ENCODE measurements at regions not wholly inside any gene's neighbourhood (a gene's known extent, or its start where the extent isn't known, plus 50 kb on each side); places are given as distances from the start of the nearest gene placed in this dataset.

GRCh38 chr11:37595845-37596244 lies 997.8 kb upstream of the RAG2 start:
- Histone ChIP-seq H3K27ac (no peak overlapping the region), H3K27me3 (replicated peaks; ENCODE audit: insufficient read depth) (no peaks in the 10 kb centered on the region), H3K4me3 (no peak overlapping the region), H3K9me3 (no peaks in the 10 kb centered on the region), H3K36me3 (no peaks in the 10 kb centered on the region), H3K4me1 (replicated peaks) (no peaks in the 10 kb centered on the region)
- no peak for TF ChIP-seq POLR2A (IDR thresholded peaks at IDR 0.05)
- no peak for TF ChIP-seq CTCF (IDR thresholded peaks at IDR 0.05)
- no peak for TF ChIP-seq POLR2AphosphoS5 (IDR thresholded peaks at IDR 0.05)
- WGBS, result 44% methylated on average over 1 of the region's 1 CpG
- no peak for DNase-seq (ENCODE audit: low spot score)
- intact Hi-C loops (cut with DNase I), result no loop called here

DNA sequence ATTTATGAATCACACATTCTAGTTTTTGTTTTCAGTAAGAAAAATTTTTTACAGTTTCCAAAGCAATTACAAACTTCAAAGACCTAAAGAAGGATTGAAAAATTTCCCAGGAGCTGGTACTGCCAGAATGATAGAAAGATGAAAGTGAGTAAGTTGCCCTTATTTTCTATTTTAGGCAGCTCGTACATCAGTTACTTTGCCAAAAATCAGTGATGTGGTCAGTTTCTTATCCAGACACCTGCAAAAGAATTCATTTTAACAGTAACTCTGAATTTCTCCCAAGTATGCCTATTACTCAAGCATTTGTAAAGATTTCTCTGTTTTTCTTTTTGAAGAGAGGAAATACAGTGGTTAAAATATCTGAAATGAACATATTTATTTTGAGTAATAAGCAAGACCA lies 976.3 kb upstream of the RAG2 start:
- Histone ChIP-seq H3K4me3 (no peak overlapping the region), H3K36me3 (no peaks in the 10 kb centered on the region), H3K27ac (no peak overlapping the region), H3K9me3 (no peaks in the 10 kb centered on the region), H3K4me1 (replicated peaks) (no peaks in the 10 kb centered on the region), H3K27me3 (replicated peaks; ENCODE audit: insufficient read depth) (no peaks in the 10 kb centered on the region)
- TF ChIP-seq POLR2A (IDR thresholded peaks at IDR 0.05) (no peak), CTCF (IDR thresholded peaks at IDR 0.05) (no peak), POLR2AphosphoS5 (IDR thresholded peaks at IDR 0.05) (no peak)
- WGBS, result 71% methylated on average over 1 of the region's 1 CpG
- DNase-seq (ENCODE audit: low spot score), result no peak
- intact Hi-C loops (cut with DNase I), result no loop called here

DNA sequence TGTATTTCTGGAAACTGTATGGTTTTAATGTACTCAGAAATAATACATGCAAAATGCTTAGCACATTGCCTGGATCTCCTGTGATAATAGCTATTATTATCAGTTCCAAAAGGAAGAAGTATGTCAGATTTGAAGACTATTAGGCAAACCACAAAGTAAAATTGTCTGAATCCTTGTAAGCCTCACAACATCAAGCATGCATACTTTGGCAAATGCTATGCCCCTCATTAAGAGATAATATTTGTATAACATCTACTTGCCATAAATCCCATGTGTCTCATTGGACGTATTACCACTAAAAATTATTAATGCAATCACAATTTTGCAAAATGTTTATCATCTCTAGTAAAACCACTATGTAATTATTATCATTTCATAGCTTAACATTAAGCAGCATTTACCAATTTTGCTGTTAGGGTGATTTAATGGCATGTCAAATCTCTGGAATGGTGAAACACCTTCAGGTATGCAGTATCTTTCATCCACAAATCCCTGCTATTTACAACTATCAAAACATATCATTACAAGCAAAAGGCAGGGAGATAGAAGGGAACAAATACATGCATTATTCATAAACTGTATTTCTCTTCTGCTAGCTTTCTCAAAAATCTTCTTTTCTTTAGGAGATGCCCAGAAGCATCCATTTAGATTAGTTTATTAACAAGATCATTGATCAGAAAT lies 974.6 kb upstream of the RAG2 start:
- H3K36me3 ChIP-seq, result no peaks in the 10 kb centered on the region
- 48% methylated on average over 1 of the region's 1 CpG for WGBS
- intact Hi-C loops (cut with DNase I), result no loop called here
- no peak overlapping the region for H3K27ac ChIP-seq
- DNase-seq (ENCODE audit: low spot score), result no peak
- no peaks in the 10 kb centered on the region for H3K27me3 ChIP-seq (replicated peaks; ENCODE audit: insufficient read depth)
- H3K4me1 ChIP-seq (replicated peaks), result no peaks in the 10 kb centered on the region
- no peak for TF ChIP-seq POLR2AphosphoS5 (IDR thresholded peaks at IDR 0.05)
- TF ChIP-seq POLR2A (IDR thresholded peaks at IDR 0.05), result no peak
- no peak for TF ChIP-seq CTCF (IDR thresholded peaks at IDR 0.05)
- H3K4me3 ChIP-seq, result no peak overlapping the region
- no peaks in the 10 kb centered on the region for H3K9me3 ChIP-seq

DNA sequence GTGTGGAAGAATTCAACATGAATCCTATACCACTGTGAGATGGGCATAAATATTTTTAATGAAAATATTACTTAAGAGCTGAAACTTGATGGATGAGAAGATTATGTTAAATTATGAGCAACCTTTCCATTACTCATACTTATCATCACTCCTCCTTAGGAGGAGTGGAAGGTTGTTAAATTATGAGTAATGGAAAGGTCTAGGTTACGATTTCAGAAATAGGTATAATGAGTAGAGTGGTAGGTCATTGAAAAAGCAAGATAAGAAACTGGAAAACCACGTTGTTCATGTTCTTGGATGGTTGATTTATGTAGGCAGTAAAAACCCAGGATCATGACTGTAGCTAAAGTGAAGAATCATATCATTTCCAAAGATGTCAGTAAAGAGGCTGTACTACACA lies 973.2 kb upstream of the RAG2 start:
- H3K27me3 ChIP-seq (replicated peaks; ENCODE audit: insufficient read depth), result no peaks in the 10 kb centered on the region

More for the DNA sequence above, 973.2 kb upstream of the RAG2 start:
- intact Hi-C loops (cut with DNase I), result no loop called here
- no peak for DNase-seq (ENCODE audit: low spot score)
- Histone ChIP-seq H3K4me1 (replicated peaks) (no peaks in the 10 kb centered on the region), H3K9me3 (no peaks in the 10 kb centered on the region), H3K27ac (no peak overlapping the region), H3K36me3 (no peaks in the 10 kb centered on the region), H3K4me3 (no peak overlapping the region)
- 36% methylated on average over 2 of the region's 2 CpGs for WGBS
- TF ChIP-seq POLR2A (IDR thresholded peaks at IDR 0.05), result no peak
- TF ChIP-seq CTCF (IDR thresholded peaks at IDR 0.05), result no peak
- no peak for TF ChIP-seq POLR2AphosphoS5 (IDR thresholded peaks at IDR 0.05)
